ENCODE measurements at regions not wholly inside any gene's neighbourhood (a gene's known extent, or its start where the extent isn't known, plus 50 kb on each side); places are given as distances from the start of the nearest gene placed in this dataset.
"Not testable (repeated sequence)": the region's sequence is repeated elsewhere in the genome, so short reads cannot be mapped to it uniquely, and the experiment has no call there.

DNA sequence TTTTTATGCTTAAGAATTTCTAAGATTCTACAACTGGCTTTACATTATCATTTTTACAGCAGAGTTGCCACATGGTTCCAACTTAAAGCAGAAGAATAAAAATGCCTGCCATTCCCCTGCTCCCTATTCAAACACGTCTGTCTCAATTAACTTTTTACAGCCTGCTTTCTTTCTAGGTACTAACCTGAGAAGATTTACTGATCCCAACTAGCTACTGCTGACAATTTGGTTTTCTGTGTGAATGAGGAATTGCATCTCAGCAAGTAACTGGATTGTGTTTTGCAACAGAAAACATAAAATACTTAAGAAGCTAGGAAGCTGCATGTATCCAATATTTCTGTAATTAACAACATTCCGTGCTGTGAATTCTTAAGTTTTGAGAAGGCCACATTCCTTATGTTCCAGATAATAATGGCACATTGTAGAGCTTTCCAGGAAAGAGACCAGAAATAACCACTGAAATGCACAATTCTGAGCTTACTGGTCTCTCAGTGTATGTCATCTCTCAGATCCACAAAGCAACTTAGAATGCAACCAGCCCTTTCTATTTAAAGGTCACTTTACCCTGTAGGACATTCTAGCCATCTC lies 306.8 kb upstream of the NMUR2 start:
- no peak for DNase-seq

- DNase-seq = no peak
These were observed 312.3 kb upstream of the NMUR2 start for GRCh38 chr5:152717393-152717792.

GRCh38 chr5:152723482-152723881 lies 318.4 kb upstream of the NMUR2 start:
- DNase-seq = no peak

DNA sequence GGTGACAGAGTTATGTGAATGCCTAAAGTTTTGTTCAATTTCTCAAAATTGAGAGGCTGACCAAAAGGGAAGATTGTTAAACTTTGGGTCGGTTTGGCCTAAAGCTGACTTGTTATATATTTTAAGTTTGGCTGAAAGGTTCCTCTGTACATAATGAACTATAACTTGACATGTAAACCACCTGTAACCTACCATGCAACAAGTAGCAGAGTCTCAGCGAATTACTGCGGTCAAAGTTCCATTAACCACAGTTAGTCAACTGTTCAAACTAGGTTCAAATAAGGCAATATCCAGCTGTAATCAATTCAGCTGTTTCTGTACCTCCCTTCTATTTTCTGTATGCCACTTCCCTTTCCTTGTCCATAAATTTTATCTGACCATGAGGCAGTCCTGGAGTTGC lies 325.1 kb upstream of the NMUR2 start:
- DNase-seq = no peak

- DNase-seq = no peak
These were observed 331.8 kb upstream of the NMUR2 start for GRCh38 chr5:152736906-152737305.

GRCh38 chr5:152739916-152740315 lies 334.8 kb upstream of the NMUR2 start:
- no peak for DNase-seq

DNA sequence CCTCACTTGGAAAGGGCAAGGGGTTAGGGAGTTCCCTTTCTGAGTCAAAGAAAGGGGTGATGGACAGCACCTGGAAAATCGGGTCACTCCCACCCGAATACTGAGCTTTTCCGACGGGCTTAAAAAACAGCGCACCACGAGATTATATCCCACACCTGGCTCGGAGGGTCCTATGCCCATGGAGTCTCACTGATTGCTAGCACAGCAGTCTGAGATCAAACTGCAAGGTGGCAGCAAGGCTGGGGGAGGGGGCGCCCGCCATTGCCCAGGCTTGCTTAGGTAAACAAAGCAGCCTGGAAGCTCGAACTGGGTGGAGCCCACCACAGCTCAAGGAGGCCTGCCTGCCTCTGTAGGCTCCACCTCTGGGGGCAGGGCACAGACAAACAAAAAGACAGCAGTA lies 336.0 kb upstream of the NMUR2 start:
- DNase-seq = not testable (repeated sequence)

GRCh38 chr5:152787709-152788217 lies 382.7 kb upstream of the NMUR2 start:
- not testable (repeated sequence) for DNase-seq

DNA sequence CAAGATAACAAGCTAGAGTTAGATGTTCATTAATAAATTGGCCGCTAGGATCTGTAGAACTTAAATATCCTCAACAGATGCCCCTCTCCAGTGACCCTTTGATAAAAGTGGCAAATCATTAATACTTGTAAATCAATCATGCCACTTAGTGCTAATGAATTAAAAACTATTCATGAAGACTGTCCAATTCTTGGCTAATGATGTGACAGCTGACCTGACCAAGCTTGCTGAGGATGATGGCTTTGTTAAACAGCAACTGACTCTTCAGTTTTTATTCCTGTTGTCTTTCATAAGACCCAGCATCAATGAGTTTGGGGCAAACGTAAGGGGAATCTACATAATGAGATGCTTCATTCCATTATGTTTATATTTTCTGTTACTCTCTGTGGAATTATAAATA lies 396.8 kb upstream of the NMUR2 start:
- no peak for DNase-seq

DNA sequence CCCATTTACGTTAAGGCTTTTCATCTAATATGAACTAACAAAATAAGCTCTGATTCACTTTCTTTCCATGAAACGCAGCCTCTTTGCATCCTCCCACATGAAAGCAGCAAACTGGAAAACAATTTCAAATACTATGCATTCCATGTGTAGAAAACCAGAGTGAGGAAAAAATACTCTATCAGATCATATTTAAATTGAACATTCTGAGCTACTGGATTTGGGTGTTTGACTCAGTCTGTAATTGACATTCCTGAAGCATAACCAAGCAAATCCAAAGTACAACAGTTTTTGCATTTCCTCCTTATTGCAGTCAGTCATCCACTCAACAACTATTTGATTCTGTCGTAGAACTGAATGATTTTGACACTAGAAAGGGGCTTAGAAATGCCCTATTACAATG lies 399.1 kb upstream of the NMUR2 start:
- DNase-seq = peak; percentile 61

- no peak for DNase-seq
These were observed 406.9 kb upstream of the NMUR2 start for GRCh38 chr5:152811988-152812387.

- DNase-seq = no peak
These were observed 408.4 kb upstream of the NMUR2 start for GRCh38 chr5:152813526-152813925.

GRCh38 chr5:152819891-152820290 lies 414.8 kb upstream of the NMUR2 start:
- no peak for DNase-seq

DNA sequence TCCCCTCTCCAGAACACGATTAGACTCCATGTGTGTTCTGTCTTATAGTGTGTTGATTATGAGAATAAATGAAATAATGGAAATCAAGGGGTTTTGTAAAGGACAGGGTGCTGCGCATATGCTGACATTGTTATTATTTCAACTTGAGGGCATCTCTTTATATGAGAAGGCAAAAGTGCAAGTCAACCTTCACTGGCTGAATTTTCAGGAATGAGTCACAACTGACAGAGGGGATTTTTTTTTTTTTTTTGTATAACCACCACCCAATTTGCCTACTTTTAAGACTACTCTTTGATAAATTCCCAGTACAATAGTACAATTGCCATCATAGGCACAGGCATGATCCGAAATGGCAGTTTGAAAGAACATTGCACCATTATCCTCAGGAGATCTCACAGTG lies 419.2 kb upstream of the NMUR2 start:
- DNase-seq = no peak

- DNase-seq = no peak
These were observed 433.2 kb upstream of the NMUR2 start for GRCh38 chr5:152838241-152838786.

DNA sequence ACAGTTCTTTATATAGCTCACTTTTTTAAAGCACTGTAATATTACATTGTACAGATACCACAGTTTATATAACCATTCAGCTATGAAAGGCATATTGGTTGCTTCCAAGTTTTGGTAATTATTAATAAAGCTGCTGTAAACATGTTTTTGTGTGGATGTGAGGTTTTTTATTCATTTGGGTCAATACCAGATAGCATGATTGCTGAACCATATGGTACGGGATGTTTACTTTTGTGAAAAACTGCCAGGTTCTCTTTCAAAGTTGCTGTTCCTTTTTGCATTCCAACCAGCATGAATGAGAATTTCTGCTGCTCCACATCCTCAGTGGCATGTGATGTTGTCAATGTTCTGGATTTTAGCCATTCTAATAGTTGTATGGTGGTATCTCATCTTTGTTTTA lies 439.6 kb upstream of the NMUR2 start:
- DNase-seq = no peak

GRCh38 chr5:152853361-152853760 lies 448.3 kb upstream of the NMUR2 start:
- DNase-seq = no peak

DNA sequence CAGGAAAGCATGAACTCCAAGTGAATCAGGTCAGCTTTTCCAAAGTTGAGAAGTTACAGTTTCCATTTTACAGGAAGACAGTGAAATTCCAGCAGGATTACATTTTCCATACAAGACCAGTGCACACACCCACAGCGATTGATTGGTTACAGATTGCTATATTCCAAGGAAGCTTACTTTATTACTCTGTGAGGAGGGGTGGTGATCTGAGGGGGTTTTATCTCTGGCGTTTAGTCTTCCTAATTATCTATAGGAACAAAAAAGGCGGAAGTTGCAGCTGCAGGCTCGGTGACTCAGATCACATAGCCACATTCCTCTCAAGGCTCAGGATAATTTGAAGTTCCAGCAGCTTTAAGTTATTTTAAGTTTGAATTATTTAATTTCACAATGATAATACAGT lies 450.4 kb upstream of the NMUR2 start:
- no peak for DNase-seq

- DNase-seq = no peak
These were observed 456.2 kb upstream of the NMUR2 start for GRCh38 chr5:152861231-152861630.

- DNase-seq = no peak
These were observed 459.4 kb upstream of the NMUR2 start for GRCh38 chr5:152864447-152864846.

GRCh38 chr5:152864991-152865390 lies 459.9 kb upstream of the NMUR2 start:
- no peak for DNase-seq

DNA sequence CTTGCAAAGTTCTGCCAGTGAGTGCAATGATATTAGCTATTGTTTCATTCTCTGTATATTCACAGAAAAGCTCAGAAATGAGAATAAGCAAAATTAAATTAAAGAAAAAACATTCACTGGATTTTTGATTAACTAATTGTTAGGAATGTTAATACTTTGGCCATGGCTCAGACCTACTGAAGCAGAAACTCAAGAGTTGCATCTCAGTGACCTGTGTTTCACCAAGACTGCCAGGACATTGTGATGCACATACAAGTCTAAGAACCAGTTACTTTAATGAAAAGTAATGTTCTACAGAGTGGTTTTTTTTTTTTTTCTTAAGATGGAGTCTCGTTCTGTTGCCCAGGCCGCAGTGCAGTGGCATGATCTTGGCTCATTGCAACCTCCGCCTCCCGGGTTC lies 464.9 kb upstream of the NMUR2 start:
- DNase-seq = peak; percentile 33

- DNase-seq = no peak
These were observed 477.5 kb upstream of the NMUR2 start for GRCh38 chr5:152882621-152883020.

- no peak for DNase-seq
These were observed 478.1 kb upstream of the NMUR2 start for GRCh38 chr5:152883066-152883775.

GRCh38 chr5:152884006-152884405 lies 478.9 kb upstream of the NMUR2 start:
- no peak for DNase-seq
